SU-DHL-6 (cell line): ENCODE measurements at regions not wholly inside any gene's neighbourhood (a gene's known extent, or its start where the extent isn't known, plus 50 kb on each side); places are given as distances from the start of the nearest gene placed in this dataset.

Experiments used
- H2AFZ ChIP-seq: fragments of 200-600 bp; sonication (generic); 2 replicates; pipeline ENCODE4 v1.6.1; 2014; ENCODE audit warnings: low read depth, mild to moderate bottlenecking, moderate library complexity, mixed read lengths, antibody characterized with exemption, low read length; ENCODE audit not compliant: severe bottlenecking
- H3F3A ChIP-seq: fragments of 200-600 bp; shearing (Covaris generic); 2 replicates; pipeline ENCODE4 v1.6.0; 2016; ENCODE audit warnings: antibody characterized with exemption, mild to moderate bottlenecking; ENCODE audit not compliant: insufficient read depth
- H3K27ac ChIP-seq: fragments of 200-600 bp; sonication (generic); 2 replicates; pipeline ENCODE4 v1.5.1; 2016; ENCODE audit warnings: low read depth, mild to moderate bottlenecking, low read length, moderate library complexity, mixed read lengths
- H3K27me3 ChIP-seq: fragments of 200-600 bp; sonication (generic), shearing (Covaris generic); 2 replicates; pipeline ENCODE4 v1.6.0; 2014; ENCODE audit warnings: mild to moderate bottlenecking, low read length
- H3K36me3 ChIP-seq: fragments of 200-600 bp; sonication (generic); 2 replicates; pipeline ENCODE4 v1.6.1; 2014; ENCODE audit warnings: mild to moderate bottlenecking, low read length, mixed read lengths
- H3K4me2 ChIP-seq: fragments of 300-600, 200-600 bp; shearing (Covaris generic), sonication (generic); 2 replicates; pipeline ENCODE4 v1.6.0; 2014; ENCODE audit warnings: low read length, low read depth, mild to moderate bottlenecking; ENCODE audit not compliant: poor library complexity, severe bottlenecking
- H3K4me3 ChIP-seq: fragments of 200-600 bp; sonication (generic); 2 replicates; pipeline ENCODE4 v1.5.1; 2014; ENCODE audit warnings: antibody characterized with exemption, low read length, mild to moderate bottlenecking, mixed read lengths; ENCODE audit not compliant: insufficient read depth, poor library complexity, severe bottlenecking
- H3K79me2 ChIP-seq: fragments of 200-600 bp; sonication (generic); 2 replicates; pipeline ENCODE4 v1.6.1; 2014; ENCODE audit warnings: mild to moderate bottlenecking, low read length, moderate library complexity; ENCODE audit not compliant: insufficient read depth
- H3K9ac ChIP-seq: fragments of 200-600 bp; sonication (generic); 2 replicates; pipeline ENCODE4 v1.7.0; 2014; ENCODE audit warnings: mild to moderate bottlenecking, low read length
- H3K9me2 ChIP-seq: fragments of 200-600 bp; sonication (generic); replicated peaks from 2 replicates; pipeline ENCODE4 v1.6.1; 2014; ENCODE audit warnings: low read length; ENCODE audit not compliant: insufficient read depth
- H3K9me3 ChIP-seq: fragments of 200-600 bp; sonication (generic); 2 replicates; pipeline ENCODE4 v1.6.1; 2014; ENCODE audit warnings: low read length, mixed read lengths; ENCODE audit not compliant: insufficient read depth
- H4K20me1 ChIP-seq: fragments of 200-600 bp; sonication (generic); 2 replicates; pipeline ENCODE4 v1.6.1; 2014; ENCODE audit warnings: low read depth, mild to moderate bottlenecking, antibody characterized with exemption, low read length, moderate library complexity, mixed read lengths
- EZH2phosphoT487 ChIP-seq: fragments of 200-600 bp; sonication (generic), shearing (Covaris generic); conservative IDR thresholded peaks from 2 replicates; pipeline ENCODE4 v1.6.1; 2018; ENCODE audit warnings: mild to moderate bottlenecking, antibody characterized with exemption, low read length, moderate library complexity, mixed read lengths
- TF ChIP-seq, protein P1 (sequence below): fragments of 200-600 bp; sonication (generic); IDR thresholded peaks from one replicate; pipeline ENCODE4 v1.5.1; 2017; ENCODE audit warnings: antibody characterized with exemption, mild to moderate bottlenecking, low read length, moderate library complexity; ENCODE audit not compliant: insufficient read depth, poor library complexity, severe bottlenecking

DNA sequence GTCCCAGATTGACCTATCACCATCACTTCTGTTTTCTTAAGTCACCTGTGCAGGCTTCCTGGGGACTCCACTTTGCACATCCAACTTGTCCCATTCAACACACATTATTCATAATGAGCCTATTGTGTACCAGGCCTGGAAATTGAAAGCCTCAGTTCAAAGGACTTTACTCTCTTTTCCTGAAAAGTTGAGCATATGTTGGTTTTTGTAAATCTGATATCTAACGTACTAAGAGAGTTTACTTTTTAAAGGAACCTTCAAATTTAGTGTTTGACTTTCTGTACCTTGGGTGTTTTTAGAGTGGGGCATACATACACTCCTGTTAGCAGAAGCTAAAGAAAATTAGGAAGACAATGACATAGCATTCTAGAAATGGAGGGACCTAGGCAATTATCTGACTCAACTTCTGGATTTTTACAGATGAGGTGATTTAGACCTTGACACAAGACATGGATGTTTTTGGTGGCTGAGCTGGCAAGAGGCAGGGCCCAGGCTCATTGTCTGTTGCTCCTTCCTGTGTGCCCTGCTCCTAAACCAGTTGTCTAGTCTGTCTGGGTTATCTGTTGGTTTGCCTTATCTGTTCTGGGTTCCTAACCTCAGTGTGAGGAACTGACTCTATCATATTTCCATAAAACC, 336.5 kb downstream of the RPS6KC1 start:
- Histone ChIP-seq H3K27ac (no peak overlapping the region), H3K36me3 (no peaks in the 10 kb centered on the region), H3F3A (no peaks in the 10 kb centered on the region), H3K9me3 (no peaks in the 10 kb centered on the region), H3K9ac (no peak overlapping the region), H2AFZ (no peak overlapping the region), H3K4me3 (no peak overlapping the region), H3K27me3 (no peaks in the 10 kb centered on the region), H4K20me1 (no peaks in the 10 kb centered on the region), H3K79me2 (no peaks in the 10 kb centered on the region), H3K4me2 (no peak overlapping the region), H3K9me2 (no peaks in the 10 kb centered on the region)
- TF ChIP-seq EZH2phosphoT487, result no peak
- TF ChIP-seq, protein P1, sequence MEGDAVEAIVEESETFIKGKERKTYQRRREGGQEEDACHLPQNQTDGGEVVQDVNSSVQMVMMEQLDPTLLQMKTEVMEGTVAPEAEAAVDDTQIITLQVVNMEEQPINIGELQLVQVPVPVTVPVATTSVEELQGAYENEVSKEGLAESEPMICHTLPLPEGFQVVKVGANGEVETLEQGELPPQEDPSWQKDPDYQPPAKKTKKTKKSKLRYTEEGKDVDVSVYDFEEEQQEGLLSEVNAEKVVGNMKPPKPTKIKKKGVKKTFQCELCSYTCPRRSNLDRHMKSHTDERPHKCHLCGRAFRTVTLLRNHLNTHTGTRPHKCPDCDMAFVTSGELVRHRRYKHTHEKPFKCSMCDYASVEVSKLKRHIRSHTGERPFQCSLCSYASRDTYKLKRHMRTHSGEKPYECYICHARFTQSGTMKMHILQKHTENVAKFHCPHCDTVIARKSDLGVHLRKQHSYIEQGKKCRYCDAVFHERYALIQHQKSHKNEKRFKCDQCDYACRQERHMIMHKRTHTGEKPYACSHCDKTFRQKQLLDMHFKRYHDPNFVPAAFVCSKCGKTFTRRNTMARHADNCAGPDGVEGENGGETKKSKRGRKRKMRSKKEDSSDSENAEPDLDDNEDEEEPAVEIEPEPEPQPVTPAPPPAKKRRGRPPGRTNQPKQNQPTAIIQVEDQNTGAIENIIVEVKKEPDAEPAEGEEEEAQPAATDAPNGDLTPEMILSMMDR, result no peak

DNA sequence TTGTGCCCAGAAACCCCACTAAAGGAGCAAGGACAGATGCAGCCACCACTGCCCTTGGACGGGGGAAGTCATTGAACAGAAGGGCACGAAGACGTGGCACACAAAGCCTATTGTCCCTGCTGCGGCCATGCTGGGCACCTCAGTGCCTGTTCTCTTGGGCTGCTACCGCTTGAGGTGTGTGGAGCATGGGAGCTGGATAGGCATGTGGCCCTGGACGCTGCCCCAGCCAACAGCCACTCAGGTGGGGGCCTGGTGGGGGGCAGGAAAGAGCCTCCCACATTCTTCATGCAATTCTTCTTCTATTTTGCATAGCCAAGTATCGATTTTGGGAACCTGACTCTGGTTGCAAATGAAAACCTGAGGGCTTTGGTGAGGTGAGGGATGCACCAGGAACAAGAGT, 337.2 kb downstream of the RPS6KC1 start:
- Histone ChIP-seq H3K4me3 (no peak overlapping the region), H3K27ac (no peak overlapping the region), H4K20me1 (no peaks in the 10 kb centered on the region), H2AFZ (no peak overlapping the region), H3K36me3 (no peaks in the 10 kb centered on the region), H3K79me2 (no peaks in the 10 kb centered on the region), H3K9ac (no peak overlapping the region), H3K27me3 (no peaks in the 10 kb centered on the region), H3K9me3 (no peaks in the 10 kb centered on the region), H3K4me2 (no peak overlapping the region), H3K9me2 (no peaks in the 10 kb centered on the region), H3F3A (no peaks in the 10 kb centered on the region)
- TF ChIP-seq, protein P1, result no peak
- no peak for TF ChIP-seq EZH2phosphoT487

DNA sequence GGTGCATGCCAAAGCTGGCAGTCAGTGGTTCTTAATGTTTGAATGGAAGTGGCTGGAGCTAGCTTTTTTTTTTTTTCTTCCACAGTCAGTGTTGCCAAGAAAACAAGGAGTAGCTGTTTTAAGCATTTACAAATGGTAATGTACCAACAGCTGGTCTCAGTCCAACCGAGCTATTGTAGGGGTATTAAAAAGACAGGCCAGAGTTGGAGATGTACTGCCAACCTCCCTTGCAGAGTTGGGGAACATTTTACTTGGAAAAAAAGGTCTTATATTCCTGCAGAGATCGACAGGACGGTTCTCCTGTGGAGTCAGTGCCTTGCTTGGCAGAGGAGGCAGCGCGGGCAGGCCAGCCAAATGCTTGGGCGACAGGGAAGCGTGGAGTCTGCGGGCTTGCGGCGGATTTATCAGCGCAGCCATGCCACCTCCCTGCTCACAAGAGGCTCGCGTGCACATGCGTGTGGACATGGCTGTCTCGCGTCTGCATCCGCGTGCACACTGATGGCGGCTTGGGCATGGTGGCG, 338.1 kb downstream of the RPS6KC1 start:
- Histone ChIP-seq H4K20me1 (no peaks in the 10 kb centered on the region), H3K4me2 (no peak overlapping the region), H3K79me2 (no peaks in the 10 kb centered on the region), H3K9ac (no peak overlapping the region), H3K36me3 (no peaks in the 10 kb centered on the region), H3K27ac (no peak overlapping the region), H2AFZ (no peak overlapping the region), H3K9me3 (no peaks in the 10 kb centered on the region), H3K27me3 (no peaks in the 10 kb centered on the region), H3K4me3 (no peak overlapping the region), H3K9me2 (no peaks in the 10 kb centered on the region), H3F3A (no peaks in the 10 kb centered on the region)
- TF ChIP-seq, protein P1, result no peak
- TF ChIP-seq EZH2phosphoT487, result no peak
